ENCODE measurements at regions not wholly inside any gene's neighbourhood (a gene's known extent, or its start where the extent isn't known, plus 50 kb on each side); places are given as distances from the start of the nearest gene placed in this dataset.

- TF ChIP-seq ZNF425 (CRISPR knock-in tag; conservative IDR thresholded peaks at IDR 0.05): no peak
Measured at GRCh38 chr3:73789825-73790444, 165.2 kb upstream of the PDZRN3 start (continued).

GRCh38 chr3:73787620-73788019, 162.9 kb upstream of the PDZRN3 start:
- no peak for ATAC-seq
- peaks cover 17% of the 10 kb centered on the region for H3K4me1 Mint-ChIP-seq
- no peak for DNase-seq (ENCODE audit: low spot score)
- H3K36me3 Mint-ChIP-seq: no peaks in the 10 kb centered on the region
- TF ChIP-seq ZNF425 (CRISPR knock-in tag; conservative IDR thresholded peaks at IDR 0.05) (no peak), IRF1 (CRISPR knock-in tag; IDR thresholded peaks at IDR 0.05) (no peak), ZNF281 (CRISPR knock-in tag; IDR thresholded peaks at IDR 0.05) (no peak), JAZF1 (CRISPR knock-in tag; IDR thresholded peaks at IDR 0.05) (no peak), FOXP4 (CRISPR knock-in tag; IDR thresholded peaks at IDR 0.05) (no peak), KAT7 (CRISPR knock-in tag; IDR thresholded peaks at IDR 0.05; ENCODE audit: borderline replicate concordance) (no peak), FOXJ3 (CRISPR knock-in tag; IDR thresholded peaks at IDR 0.05; ENCODE audit: borderline replicate concordance) (no peak), PREB (CRISPR knock-in tag; IDR thresholded peaks at IDR 0.05; ENCODE audit: borderline replicate concordance) (no peak), HMGA2 (CRISPR knock-in tag; IDR thresholded peaks at IDR 0.05) (no peak), SOX15 (CRISPR knock-in tag; IDR thresholded peaks at IDR 0.05) (no peak)
- no peak overlapping the region for H3K4me3 Mint-ChIP-seq
- ChIA-PET CTCF (no interaction called here), POLR2A (no interaction called here)
- H3K27me3 Mint-ChIP-seq (ENCODE audit: low read depth): no peaks in the 10 kb centered on the region; the same call in 1 of the 2 replicates
- no peak overlapping the region for H3K27ac Mint-ChIP-seq
- H3K9me3 Mint-ChIP-seq: peaks cover 3% of the 10 kb centered on the region; the same call in 1 of the 2 replicates

GRCh38 chr3:73786998-73787397, 162.3 kb upstream of the PDZRN3 start:
- peaks cover 3% of the 10 kb centered on the region; the same call in 1 of the 2 replicates for H3K9me3 Mint-ChIP-seq
- H3K4me3 Mint-ChIP-seq: no peak overlapping the region
- ATAC-seq (no peak), DNase-seq (ENCODE audit: low spot score) (no peak)
- no peak overlapping the region for H3K27ac Mint-ChIP-seq
- peaks cover 17% of the 10 kb centered on the region for H3K4me1 Mint-ChIP-seq
- H3K27me3 Mint-ChIP-seq (ENCODE audit: low read depth): no peaks in the 10 kb centered on the region; the same call in 1 of the 2 replicates
- no peaks in the 10 kb centered on the region for H3K36me3 Mint-ChIP-seq
- ChIA-PET POLR2A (no interaction called here), CTCF (no interaction called here)
- TF ChIP-seq IRF1 (CRISPR knock-in tag; IDR thresholded peaks at IDR 0.05) (no peak), NFYB (CRISPR knock-in tag; conservative IDR thresholded peaks at IDR 0.05; ENCODE audit: low read depth) (no peak), ZNF263 (CRISPR knock-in tag; IDR thresholded peaks at IDR 0.05; ENCODE audit: low read depth) (no peak), ZMAT4 (CRISPR knock-in tag; IDR thresholded peaks at IDR 0.05) (no peak), ERG (CRISPR knock-in tag; IDR thresholded peaks at IDR 0.05) (no peak), ELF4 (CRISPR knock-in tag; IDR thresholded peaks at IDR 0.05; ENCODE audit: low read depth) (no peak)
